ENCODE measurements at regions not wholly inside any gene's neighbourhood (a gene's known extent, or its start where the extent isn't known, plus 50 kb on each side); places are given as distances from the start of the nearest gene placed in this dataset.
A peak's percentile ranks its signal among the peaks of the same experiment; 100 is the strongest.

- peak; percentile 6 for FAIRE-seq
- Histone ChIP-seq H4K20me1 (replicated peaks; ENCODE audit: control insufficient read depth, insufficient read depth, low read length) (no peaks in the 10 kb centered on the region), H3K9me1 (ENCODE audit: control insufficient read depth, insufficient read depth, low read length) (no peaks in the 10 kb centered on the region), H3K36me3 (ENCODE audit: control insufficient read depth, insufficient read depth, low read length) (no peaks in the 10 kb centered on the region), H3K27ac (ENCODE audit: extremely low read depth, low read depth, low read length) (no peak overlapping the region), H3K4me1 (replicated peaks in 1 of 2; ENCODE audit: control insufficient read depth in 2 of 2, insufficient read depth in 2 of 2, low read length in 2 of 2) (no peaks in the 10 kb centered on the region), H3K79me2 (ENCODE audit: control insufficient read depth, insufficient read depth, low read length) (no peaks in the 10 kb centered on the region), H3K9me3 (replicated peaks; ENCODE audit: control insufficient read depth, insufficient read depth, low read depth, low read length) (no peaks in the 10 kb centered on the region), H2AFZ (ENCODE audit: low read depth, low read length) (no peak overlapping the region), H3K9ac (ENCODE audit: insufficient read depth in 1 of 2, low read depth in 2 of 2, low read length in 2 of 2) (no peak overlapping the region), H3K4me2 (ENCODE audit: insufficient read depth, low read length) (no peak overlapping the region), H3K4me3 (no peak overlapping the region), H3K27me3 (ENCODE audit: control insufficient read depth in 2 of 2, insufficient read depth in 2 of 2, low read length in 2 of 2) (no peaks in the 10 kb centered on the region)
- no peak for ATAC-seq
- DNase-seq (ENCODE audit: extremely low read depth in 1 of 4, low spot score in 3 of 4): no peak
- TF ChIP-seq TRIM24 (IDR thresholded peaks at IDR 0.05) (0 out of 4 replicates have a peak, but pooled peaks of 1 of the 2 experiments have one; percentile 16), CBX3 (IDR thresholded peaks at IDR 0.05; ENCODE audit: borderline replicate concordance in 1 of 2, low read length in 2 of 2) (peak in 1 of 2 experiments; percentile 81; a peak in 1 of 3 replicates), TRIM28 (IDR thresholded peaks at IDR 0.05) (peak; percentile 90), FOXO4 (CRISPR knock-in tag; IDR thresholded peaks at IDR 0.05) (no peak), CBX5 (IDR thresholded peaks at IDR 0.05; ENCODE audit: borderline replicate concordance, low read depth) (0 out of 2 replicates have a peak, but pooled peaks have one; percentile 53)
- in situ Hi-C loops (cut with MboI): no loop called here
- ChIA-PET POLR2A (no interaction called here), CTCF (ENCODE audit: low intra/inter-chr PET ratio) (interaction anchor here (0.6 kb wide), 1 partner anchor 927 kb away, joined by 5 read pairs; no protein-coding TSS in a partner anchor)
- no TSS peak for BruUV-seq (replicated peaks)
- WGBS (ENCODE audit: insufficient coverage, low coverage, missing lambda C conversion rate): 2% methylated on average over 3 of the region's 3 CpGs
- intact Hi-C loops (cut with micrococcal nuclease): no loop called here
Measured at GRCh38 chr15:60275624-60276023, 122.2 kb downstream of the ANXA2 start.

- intact Hi-C loops (cut with micrococcal nuclease): no loop called here
- no peak overlapping the region for H3K4me3 ChIP-seq
- TF ChIP-seq ZNF12 (CRISPR knock-in tag; IDR thresholded peaks at IDR 0.05) (no peak), CBX5 (IDR thresholded peaks at IDR 0.05; ENCODE audit: borderline replicate concordance, low read depth) (no peak), NR1H2 (CRISPR knock-in tag; IDR thresholded peaks at IDR 0.05) (no peak), THRAP3 (IDR thresholded peaks at IDR 0.05; ENCODE audit: borderline replicate concordance) (no peak), CBX2 (IDR thresholded peaks at IDR 0.05; ENCODE audit: insufficient read depth, low read length, poor library complexity, severe bottlenecking) (no peak), ZMIZ1 (IDR thresholded peaks at IDR 0.05; ENCODE audit: low read depth in 2 of 2, low read length in 2 of 2) (no peak), KAT2B (IDR thresholded peaks at IDR 0.05; ENCODE audit: low read depth, low read length) (no peak), CTBP1 (IDR thresholded peaks at IDR 0.05; ENCODE audit: borderline replicate concordance) (no peak), RBM15 (IDR thresholded peaks at IDR 0.05; ENCODE audit: insufficient read depth, low read length) (no peak)
Measured at GRCh38 chr15:60278879-60279278, 118.9 kb downstream of the ANXA2 start.

More at GRCh38 chr15:60278879-60279278, 118.9 kb downstream of the ANXA2 start:
- no peak overlapping the region for H3K9ac ChIP-seq (ENCODE audit: insufficient read depth in 1 of 2, low read depth in 2 of 2, low read length in 2 of 2)
- no peak overlapping the region for H3K27ac ChIP-seq (ENCODE audit: extremely low read depth, low read depth, low read length)
- no peaks in the 10 kb centered on the region for H4K20me1 ChIP-seq (replicated peaks; ENCODE audit: control insufficient read depth, insufficient read depth, low read length)
- no TSS peak for BruUV-seq (replicated peaks)
- ChIA-PET CTCF (ENCODE audit: low intra/inter-chr PET ratio) (no interaction called here), POLR2A (no interaction called here)
- FAIRE-seq (no peak), ATAC-seq (no peak), DNase-seq (ENCODE audit: extremely low read depth in 1 of 4, low spot score in 3 of 4) (no peak)
- H3K9me1 ChIP-seq (ENCODE audit: control insufficient read depth, insufficient read depth, low read length): no peaks in the 10 kb centered on the region
- H3K4me1 ChIP-seq (replicated peaks in 1 of 2; ENCODE audit: control insufficient read depth in 2 of 2, insufficient read depth in 2 of 2, low read length in 2 of 2): no peaks in the 10 kb centered on the region
- H3K4me2 ChIP-seq (ENCODE audit: insufficient read depth, low read length): no peak overlapping the region
- no peak overlapping the region for H2AFZ ChIP-seq (ENCODE audit: low read depth, low read length)
- in situ Hi-C loops (cut with MboI): no loop called here
- no peaks in the 10 kb centered on the region for H3K36me3 ChIP-seq (ENCODE audit: control insufficient read depth, insufficient read depth, low read length)
- WGBS (ENCODE audit: insufficient coverage, low coverage, missing lambda C conversion rate): 0% methylated on average over 6 of the region's 6 CpGs
- H3K27me3 ChIP-seq (ENCODE audit: control insufficient read depth in 2 of 2, insufficient read depth in 2 of 2, low read length in 2 of 2): no peaks in the 10 kb centered on the region
- no peaks in the 10 kb centered on the region for H3K79me2 ChIP-seq (ENCODE audit: control insufficient read depth, insufficient read depth, low read length)
- H3K9me3 ChIP-seq (replicated peaks; ENCODE audit: control insufficient read depth, insufficient read depth, low read depth, low read length): no peaks in the 10 kb centered on the region

Data from K562 (cell line).